ENCODE measurements at regions not wholly inside any gene's neighbourhood (a gene's known extent, or its start where the extent isn't known, plus 50 kb on each side); places are given as distances from the start of the nearest gene placed in this dataset.

DNA sequence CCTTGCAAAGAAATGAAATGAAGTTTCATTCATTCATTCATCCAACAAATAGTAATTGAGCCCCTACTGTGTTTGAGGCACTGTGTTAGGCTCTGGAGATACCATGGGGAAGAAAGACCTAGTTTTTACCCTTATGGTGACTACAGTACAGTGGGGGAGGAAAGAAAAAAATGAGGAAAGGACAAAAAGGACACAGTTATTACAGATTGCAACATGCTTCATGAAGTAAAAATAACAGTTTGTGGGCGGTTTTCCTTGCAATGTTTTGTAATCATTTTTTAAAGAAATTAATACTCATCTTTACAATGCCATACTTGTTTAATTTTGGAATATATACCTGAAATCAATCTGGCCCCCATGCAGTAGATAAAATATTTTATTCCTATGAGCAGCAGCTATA, 120.3 kb downstream of the TM2D1 start:
- H3K27me3 ChIP-seq (ENCODE audit: insufficient read depth, low read length) = no peaks in the 10 kb centered on the region
- H3K4me1 ChIP-seq (ENCODE audit: insufficient read depth, low read length) = peaks cover 14% of the 10 kb centered on the region
- H3K27ac ChIP-seq (ENCODE audit: low read depth, low read length) = no peak overlapping the region
- no peak overlapping the region for H3K4me2 ChIP-seq (ENCODE audit: insufficient read depth, low read length)
- TF ChIP-seq, protein P1, sequence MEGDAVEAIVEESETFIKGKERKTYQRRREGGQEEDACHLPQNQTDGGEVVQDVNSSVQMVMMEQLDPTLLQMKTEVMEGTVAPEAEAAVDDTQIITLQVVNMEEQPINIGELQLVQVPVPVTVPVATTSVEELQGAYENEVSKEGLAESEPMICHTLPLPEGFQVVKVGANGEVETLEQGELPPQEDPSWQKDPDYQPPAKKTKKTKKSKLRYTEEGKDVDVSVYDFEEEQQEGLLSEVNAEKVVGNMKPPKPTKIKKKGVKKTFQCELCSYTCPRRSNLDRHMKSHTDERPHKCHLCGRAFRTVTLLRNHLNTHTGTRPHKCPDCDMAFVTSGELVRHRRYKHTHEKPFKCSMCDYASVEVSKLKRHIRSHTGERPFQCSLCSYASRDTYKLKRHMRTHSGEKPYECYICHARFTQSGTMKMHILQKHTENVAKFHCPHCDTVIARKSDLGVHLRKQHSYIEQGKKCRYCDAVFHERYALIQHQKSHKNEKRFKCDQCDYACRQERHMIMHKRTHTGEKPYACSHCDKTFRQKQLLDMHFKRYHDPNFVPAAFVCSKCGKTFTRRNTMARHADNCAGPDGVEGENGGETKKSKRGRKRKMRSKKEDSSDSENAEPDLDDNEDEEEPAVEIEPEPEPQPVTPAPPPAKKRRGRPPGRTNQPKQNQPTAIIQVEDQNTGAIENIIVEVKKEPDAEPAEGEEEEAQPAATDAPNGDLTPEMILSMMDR (IDR thresholded peaks at IDR 0.05; ENCODE audit: extremely low read depth, low read depth, low read length) = no peak
- no peak overlapping the region for H2AFZ ChIP-seq (ENCODE audit: low read length)
- H3K36me3 ChIP-seq (ENCODE audit: insufficient read depth, low read length) = no peaks in the 10 kb centered on the region
- no peaks in the 10 kb centered on the region for H3K9me3 ChIP-seq (ENCODE audit: low read depth, low read length)
- DNase-seq (ENCODE audit: insufficient read length, low spot score, missing footprints) = no peak
- H3K79me2 ChIP-seq (ENCODE audit: insufficient read depth, low read length) = no peaks in the 10 kb centered on the region
- H3K4me3 ChIP-seq (ENCODE audit: insufficient read depth, low read length) = no peak overlapping the region
- H4K20me1 ChIP-seq (ENCODE audit: insufficient read depth, low read length) = no peaks in the 10 kb centered on the region

DNA sequence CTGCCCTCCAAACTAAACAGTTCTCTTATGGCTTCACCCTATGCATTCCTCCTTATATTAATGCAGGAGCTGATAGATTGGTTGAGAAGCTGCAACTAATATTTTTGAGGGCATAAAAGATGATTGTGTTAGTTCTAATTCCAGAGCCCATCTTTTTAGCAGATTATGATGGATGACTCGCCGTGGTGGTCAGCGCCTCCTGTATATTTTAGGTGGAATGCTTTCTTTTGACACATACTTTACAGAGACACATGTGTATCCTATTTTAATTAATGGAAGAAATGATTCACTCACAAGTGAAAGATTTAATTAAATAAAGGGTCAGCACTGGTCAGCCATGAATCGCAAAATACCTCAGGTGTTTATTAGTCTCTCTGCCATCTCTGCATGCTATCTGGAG, 120.7 kb downstream of the TM2D1 start:
- no peaks in the 10 kb centered on the region for H3K27me3 ChIP-seq (ENCODE audit: insufficient read depth, low read length)
- no peaks in the 10 kb centered on the region for H3K79me2 ChIP-seq (ENCODE audit: insufficient read depth, low read length)
- no peak overlapping the region for H3K4me2 ChIP-seq (ENCODE audit: insufficient read depth, low read length)
- H4K20me1 ChIP-seq (ENCODE audit: insufficient read depth, low read length) = no peaks in the 10 kb centered on the region
- TF ChIP-seq, protein P1 (IDR thresholded peaks at IDR 0.05; ENCODE audit: extremely low read depth, low read depth, low read length) = no peak
- no peak overlapping the region for H3K27ac ChIP-seq (ENCODE audit: low read depth, low read length)
- H2AFZ ChIP-seq (ENCODE audit: low read length) = no peak overlapping the region
- no peak overlapping the region for H3K4me3 ChIP-seq (ENCODE audit: insufficient read depth, low read length)
- H3K36me3 ChIP-seq (ENCODE audit: insufficient read depth, low read length) = no peaks in the 10 kb centered on the region
- no peak for DNase-seq (ENCODE audit: insufficient read length, low spot score, missing footprints)
- peaks cover 14% of the 10 kb centered on the region for H3K4me1 ChIP-seq (ENCODE audit: insufficient read depth, low read length)
- H3K9me3 ChIP-seq (ENCODE audit: low read depth, low read length) = no peaks in the 10 kb centered on the region

DNA sequence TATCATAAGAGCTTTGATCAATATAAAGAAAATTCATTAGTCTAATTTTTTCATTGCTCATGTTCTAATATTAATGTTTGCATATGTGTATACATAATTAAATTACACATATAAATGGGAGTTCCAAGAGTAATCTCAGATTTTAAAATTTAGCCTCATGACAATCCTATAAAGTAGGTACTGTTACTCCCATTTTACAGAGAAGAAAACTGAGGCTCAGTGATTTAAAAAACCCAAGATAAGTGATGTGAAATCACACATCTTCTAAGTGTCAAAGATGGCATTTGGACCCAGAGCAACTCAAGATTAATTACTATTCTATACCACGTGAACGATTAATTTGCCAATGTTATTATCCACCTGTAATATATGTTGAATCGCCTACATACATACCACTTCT, 122.3 kb downstream of the TM2D1 start:
- H3K4me1 ChIP-seq (ENCODE audit: insufficient read depth, low read length) = peaks cover 14% of the 10 kb centered on the region
- H3K36me3 ChIP-seq (ENCODE audit: insufficient read depth, low read length) = no peaks in the 10 kb centered on the region
- H3K27me3 ChIP-seq (ENCODE audit: insufficient read depth, low read length) = no peaks in the 10 kb centered on the region
- no peaks in the 10 kb centered on the region for H3K79me2 ChIP-seq (ENCODE audit: insufficient read depth, low read length)
- H3K4me2 ChIP-seq (ENCODE audit: insufficient read depth, low read length) = no peak overlapping the region
- no peak overlapping the region for H3K27ac ChIP-seq (ENCODE audit: low read depth, low read length)
- no peaks in the 10 kb centered on the region for H3K9me3 ChIP-seq (ENCODE audit: low read depth, low read length)
- H3K4me3 ChIP-seq (ENCODE audit: insufficient read depth, low read length) = no peak overlapping the region
- DNase-seq (ENCODE audit: insufficient read length, low spot score, missing footprints) = no peak
- H2AFZ ChIP-seq (ENCODE audit: low read length) = no peak overlapping the region
- H4K20me1 ChIP-seq (ENCODE audit: insufficient read depth, low read length) = no peaks in the 10 kb centered on the region
- TF ChIP-seq, protein P1 (IDR thresholded peaks at IDR 0.05; ENCODE audit: extremely low read depth, low read depth, low read length) = no peak

GRCh38 chr1:61597601-61598000, 127.3 kb downstream of the TM2D1 start:
- H2AFZ ChIP-seq (ENCODE audit: low read length) = no peak overlapping the region
- H3K4me3 ChIP-seq (ENCODE audit: insufficient read depth, low read length) = no peak overlapping the region
- peaks cover 4% of the 10 kb centered on the region for H3K27me3 ChIP-seq (ENCODE audit: insufficient read depth, low read length)
- no peaks in the 10 kb centered on the region for H3K9me3 ChIP-seq (ENCODE audit: low read depth, low read length)
- no peak overlapping the region for H3K27ac ChIP-seq (ENCODE audit: low read depth, low read length)
- H4K20me1 ChIP-seq (ENCODE audit: insufficient read depth, low read length) = no peaks in the 10 kb centered on the region
- no peaks in the 10 kb centered on the region for H3K4me1 ChIP-seq (ENCODE audit: insufficient read depth, low read length)
- H3K4me2 ChIP-seq (ENCODE audit: insufficient read depth, low read length) = no peak overlapping the region
- no peaks in the 10 kb centered on the region for H3K36me3 ChIP-seq (ENCODE audit: insufficient read depth, low read length)
- TF ChIP-seq, protein P1 (IDR thresholded peaks at IDR 0.05; ENCODE audit: extremely low read depth, low read depth, low read length) = no peak
- no peak for DNase-seq (ENCODE audit: insufficient read length, low spot score, missing footprints)
- H3K79me2 ChIP-seq (ENCODE audit: insufficient read depth, low read length) = no peaks in the 10 kb centered on the region
